ENCODE measurements at regions not wholly inside any gene's neighbourhood (a gene's known extent, or its start where the extent isn't known, plus 50 kb on each side); places are given as distances from the start of the nearest gene placed in this dataset.

- DNase-seq (ENCODE audit: low spot score, unreplicated experiment), result no peak
- TF ChIP-seq CTCF (IDR thresholded peaks at IDR 0.05; ENCODE audit: unreplicated experiment), result no peak
- Mint-ChIP-seq H3K4me1 (ENCODE audit: low read depth) (no peaks in the 10 kb centered on the region), H3K27ac (no peak overlapping the region), H3K27me3 (no peaks in the 10 kb centered on the region), H3K9me3 (ENCODE audit: low read depth) (no peaks in the 10 kb centered on the region), H3K36me3 (ENCODE audit: insufficient read depth) (no peaks in the 10 kb centered on the region), H3K4me3 (ENCODE audit: low read depth) (no peak overlapping the region)
Measured at GRCh38 chr5:62130107-62130506, 175.9 kb upstream of the KIF2A start.

GRCh38 chr5:62132276-62132675 is 173.7 kb upstream of the KIF2A start:
- Mint-ChIP-seq H3K9me3 (ENCODE audit: low read depth) (no peaks in the 10 kb centered on the region), H3K4me3 (ENCODE audit: low read depth) (no peak overlapping the region), H3K27ac (no peak overlapping the region), H3K36me3 (ENCODE audit: insufficient read depth) (no peaks in the 10 kb centered on the region), H3K4me1 (ENCODE audit: low read depth) (no peaks in the 10 kb centered on the region), H3K27me3 (no peaks in the 10 kb centered on the region)
- no peak for DNase-seq (ENCODE audit: low spot score, unreplicated experiment)
- no peak for TF ChIP-seq CTCF (IDR thresholded peaks at IDR 0.05; ENCODE audit: unreplicated experiment)

- Mint-ChIP-seq H3K4me3 (ENCODE audit: low read depth) (no peak overlapping the region), H3K27me3 (peaks cover 3% of the 10 kb centered on the region)
- TF ChIP-seq CTCF (IDR thresholded peaks at IDR 0.05; ENCODE audit: unreplicated experiment), result no peak
Measured at GRCh38 chr5:62133426-62133825, 172.6 kb upstream of the KIF2A start.

GRCh38 chr5:62134811-62135210 is 171.2 kb upstream of the KIF2A start:
- Mint-ChIP-seq H3K9me3 (ENCODE audit: low read depth) (no peaks in the 10 kb centered on the region), H3K27ac (no peak overlapping the region), H3K4me1 (ENCODE audit: low read depth) (no peaks in the 10 kb centered on the region), H3K27me3 (peaks cover 8% of the 10 kb centered on the region), H3K4me3 (ENCODE audit: low read depth) (no peak overlapping the region), H3K36me3 (ENCODE audit: insufficient read depth) (no peaks in the 10 kb centered on the region)
- DNase-seq (ENCODE audit: low spot score, unreplicated experiment), result no peak
- no peak for TF ChIP-seq CTCF (IDR thresholded peaks at IDR 0.05; ENCODE audit: unreplicated experiment)

More at GRCh38 chr5:62133426-62133825, 172.6 kb upstream of the KIF2A start:
- no peak for DNase-seq (ENCODE audit: low spot score, unreplicated experiment)
- Mint-ChIP-seq H3K27ac (no peak overlapping the region), H3K9me3 (ENCODE audit: low read depth) (no peaks in the 10 kb centered on the region), H3K4me1 (ENCODE audit: low read depth) (no peaks in the 10 kb centered on the region), H3K36me3 (ENCODE audit: insufficient read depth) (no peaks in the 10 kb centered on the region)

- DNase-seq (ENCODE audit: low spot score, unreplicated experiment), result no peak
- H3K4me3 Mint-ChIP-seq (ENCODE audit: low read depth), result no peak overlapping the region
- H3K4me1 Mint-ChIP-seq (ENCODE audit: low read depth), result no peaks in the 10 kb centered on the region
- H3K9me3 Mint-ChIP-seq (ENCODE audit: low read depth), result no peaks in the 10 kb centered on the region
- H3K36me3 Mint-ChIP-seq (ENCODE audit: insufficient read depth), result no peaks in the 10 kb centered on the region
- TF ChIP-seq CTCF (IDR thresholded peaks at IDR 0.05; ENCODE audit: unreplicated experiment), result no peak
- H3K27ac Mint-ChIP-seq, result no peak overlapping the region
- H3K27me3 Mint-ChIP-seq, result peaks cover 8% of the 10 kb centered on the region
Measured at GRCh38 chr5:62137628-62138027, 168.4 kb upstream of the KIF2A start.
